ENCODE measurements at regions not wholly inside any gene's neighbourhood (a gene's known extent, or its start where the extent isn't known, plus 50 kb on each side); places are given as distances from the start of the nearest gene placed in this dataset.

DNA sequence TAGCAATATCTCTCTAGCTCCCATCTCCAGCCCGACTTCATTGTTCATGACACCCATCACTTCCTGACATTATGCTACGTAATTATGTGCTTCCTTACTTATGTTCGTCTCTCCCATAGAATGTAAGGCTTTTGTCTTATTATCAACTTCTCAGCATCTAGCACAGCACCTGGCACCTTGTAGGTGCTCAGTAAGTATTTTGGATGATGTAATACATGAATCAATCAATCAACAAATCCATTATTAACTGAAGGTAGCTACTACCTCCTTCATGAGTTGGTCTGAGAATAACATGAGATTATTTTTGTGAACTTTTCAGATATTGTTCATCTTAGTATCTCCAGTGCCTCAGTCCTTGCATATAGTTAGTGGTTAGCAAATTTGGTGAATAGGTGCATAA is 109.3 kb downstream of the EN1 start:
- DNase-seq = no peak

DNA sequence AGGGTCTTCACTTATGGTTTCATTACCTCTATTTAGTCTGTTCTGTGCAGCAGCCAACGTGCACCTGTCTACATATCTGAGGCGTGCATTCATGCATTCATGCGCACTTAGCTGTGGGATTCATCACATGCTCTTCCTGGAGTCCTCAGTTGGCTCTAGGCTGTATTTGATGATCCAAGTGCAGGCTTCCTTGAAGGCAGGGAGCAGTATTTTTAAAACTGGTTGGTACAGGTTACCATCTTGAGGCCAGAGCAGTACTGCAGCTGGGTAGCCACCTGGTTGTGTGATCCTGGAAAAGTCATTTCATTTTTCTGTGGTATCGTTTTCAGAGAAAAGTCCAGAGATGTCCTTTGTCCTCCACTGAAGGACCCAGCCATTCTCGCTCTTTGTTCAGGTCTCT is 109.8 kb downstream of the EN1 start:
- no peak for DNase-seq

DNA sequence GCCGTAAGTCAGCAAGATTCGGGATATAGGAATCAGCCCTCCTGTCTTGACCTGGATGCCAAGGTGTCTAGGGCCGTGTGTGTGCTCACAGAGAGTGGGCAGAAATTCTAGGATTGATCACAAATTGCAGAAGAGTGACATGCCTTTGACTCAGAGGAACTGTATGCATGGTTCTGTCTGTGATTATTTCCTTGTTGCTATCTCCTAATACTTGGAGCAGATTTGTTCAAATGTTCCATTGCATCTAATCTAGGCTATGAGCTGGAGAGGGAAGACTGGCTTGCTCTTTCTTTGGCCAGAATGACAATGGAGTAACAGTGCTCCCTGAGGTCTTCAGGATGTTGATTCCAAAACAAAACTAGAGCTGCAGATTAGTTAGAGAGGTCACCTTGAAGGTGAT is 115.0 kb downstream of the EN1 start:
- no peak for DNase-seq

DNA sequence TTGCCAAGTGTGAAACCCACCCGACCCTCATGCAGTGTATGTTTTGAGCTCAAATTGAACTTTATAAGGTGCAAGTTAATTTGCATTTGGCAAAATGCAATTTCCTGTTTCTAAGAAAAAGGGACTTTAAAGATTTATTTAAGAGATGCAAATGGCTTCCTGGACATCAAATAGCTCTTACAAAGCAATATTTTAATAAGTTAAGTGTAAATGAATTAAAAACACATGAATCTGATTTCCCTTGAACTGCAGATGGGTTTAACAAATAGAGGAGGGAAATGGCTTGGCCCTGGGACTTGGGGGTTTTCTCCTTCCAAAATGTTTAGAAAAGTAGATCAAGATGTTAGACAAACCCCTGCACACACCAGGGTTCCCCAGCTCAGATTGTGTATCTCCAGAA is 116.0 kb downstream of the EN1 start:
- no peak for DNase-seq

DNA sequence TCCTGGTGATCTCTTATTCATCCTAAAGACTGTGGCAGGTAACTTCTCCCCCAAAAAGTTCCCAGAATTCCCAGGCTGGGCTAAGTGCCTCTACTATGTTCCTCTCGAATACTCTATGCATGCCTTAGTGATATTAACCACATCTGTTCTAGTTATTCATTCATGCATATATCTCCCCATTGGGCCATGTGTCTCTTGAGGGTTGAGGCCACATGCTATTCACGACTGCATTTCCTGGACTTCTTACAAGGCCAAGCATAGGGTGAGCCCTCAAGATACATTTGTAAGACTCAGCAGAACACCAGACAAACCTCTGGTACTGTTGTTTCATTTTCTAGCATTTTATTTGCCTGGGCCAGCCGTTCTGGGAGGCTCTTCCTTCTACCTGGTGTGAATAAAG is 117.0 kb downstream of the EN1 start:
- no peak for DNase-seq

DNA sequence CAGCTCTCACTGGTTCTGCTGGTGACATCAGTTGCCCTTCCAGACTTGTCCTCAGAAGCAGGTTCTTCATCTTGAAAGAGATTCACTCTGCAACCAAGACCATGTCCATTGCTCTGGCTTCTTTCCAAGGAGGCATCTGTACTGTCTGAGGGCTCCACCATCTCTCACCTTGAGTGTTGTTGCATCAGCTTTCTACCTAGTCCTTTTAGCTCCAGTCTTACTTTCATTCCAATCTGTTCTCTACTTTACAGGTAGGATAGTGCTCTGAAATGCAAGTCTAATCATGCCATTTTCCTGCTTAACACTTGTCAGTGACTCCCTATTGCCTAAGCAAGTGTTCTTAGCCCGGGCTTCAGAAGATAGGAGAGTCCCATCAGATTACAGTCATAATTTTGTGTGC is 117.7 kb downstream of the EN1 start:
- DNase-seq = no peak

DNA sequence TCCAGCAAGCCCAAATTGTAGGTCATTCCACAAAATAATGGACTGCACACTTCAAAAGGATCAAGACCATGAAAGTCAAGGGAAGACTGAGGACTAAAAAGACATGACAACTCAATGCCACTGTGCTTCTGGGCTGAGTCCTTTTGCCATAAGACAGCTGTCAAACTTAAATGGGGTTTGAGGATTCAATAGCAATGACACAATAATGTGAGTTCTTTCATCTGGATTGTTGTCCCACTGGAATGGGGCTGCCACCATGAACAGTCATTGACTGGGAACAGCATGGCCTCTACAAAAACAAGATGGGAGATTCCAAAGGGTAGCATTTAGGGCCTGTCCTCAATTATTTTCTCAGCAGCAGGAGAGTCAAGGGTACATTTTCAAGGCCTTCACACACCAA is 118.5 kb downstream of the EN1 start:
- no peak for DNase-seq

DNA sequence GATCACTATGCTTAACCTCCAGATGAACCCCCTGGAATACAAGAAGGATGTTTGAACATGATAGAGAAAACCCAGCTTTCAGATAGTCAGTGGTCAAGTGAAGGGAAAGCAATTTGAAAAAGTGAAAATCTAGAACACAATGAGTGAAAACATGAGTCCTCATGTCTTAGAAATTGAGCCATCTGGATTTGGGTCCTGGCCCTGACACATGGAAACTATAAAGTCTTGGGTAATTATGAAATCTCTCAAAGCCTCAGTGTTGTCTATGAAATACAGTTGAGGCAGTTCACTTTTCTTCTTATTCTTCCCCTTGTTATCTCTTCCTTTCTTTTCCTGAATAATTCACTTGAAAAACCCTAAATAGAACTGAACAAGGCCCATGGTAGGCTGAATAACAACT is 120.6 kb downstream of the EN1 start:
- no peak for DNase-seq

DNA sequence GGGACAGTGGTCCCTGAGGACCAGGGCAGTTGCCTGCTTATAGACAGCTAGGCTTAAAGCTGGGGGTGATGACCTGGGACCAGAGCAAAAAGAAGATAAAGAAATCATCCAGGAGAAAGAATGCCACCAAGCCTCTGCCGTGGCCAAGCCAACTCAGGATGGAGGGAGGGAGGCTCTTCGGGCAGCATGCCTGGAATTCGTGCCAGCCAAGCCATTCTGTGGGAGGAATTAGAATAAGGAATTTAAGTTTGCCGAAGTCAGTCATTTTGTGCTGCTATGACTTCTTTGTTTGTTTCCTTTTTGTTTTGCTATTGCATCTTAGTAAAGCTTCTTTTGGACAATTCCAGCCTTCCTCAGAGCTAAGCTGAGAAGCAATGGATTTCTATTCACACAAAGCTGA is 124.1 kb downstream of the EN1 start:
- DNase-seq = no peak

DNA sequence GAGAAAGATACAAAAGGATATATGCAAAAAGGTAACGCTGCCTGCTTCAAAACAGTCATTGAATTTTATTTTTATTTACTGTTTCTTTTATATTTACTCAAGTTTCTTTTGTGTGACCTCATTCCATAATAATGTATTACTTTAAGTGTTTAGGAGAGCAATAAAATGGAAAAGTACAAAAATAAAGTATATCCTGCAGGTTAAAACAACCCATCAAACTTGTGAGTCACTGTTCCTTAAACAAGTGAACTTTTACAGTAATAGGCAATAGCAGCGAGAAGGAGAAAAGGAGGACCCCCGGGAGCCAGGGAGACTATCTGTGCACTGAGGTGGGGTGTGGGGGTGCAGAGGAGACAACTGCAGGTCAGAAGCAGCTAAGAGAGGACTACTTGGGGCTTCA is 124.5 kb downstream of the EN1 start:
- DNase-seq = no peak

DNA sequence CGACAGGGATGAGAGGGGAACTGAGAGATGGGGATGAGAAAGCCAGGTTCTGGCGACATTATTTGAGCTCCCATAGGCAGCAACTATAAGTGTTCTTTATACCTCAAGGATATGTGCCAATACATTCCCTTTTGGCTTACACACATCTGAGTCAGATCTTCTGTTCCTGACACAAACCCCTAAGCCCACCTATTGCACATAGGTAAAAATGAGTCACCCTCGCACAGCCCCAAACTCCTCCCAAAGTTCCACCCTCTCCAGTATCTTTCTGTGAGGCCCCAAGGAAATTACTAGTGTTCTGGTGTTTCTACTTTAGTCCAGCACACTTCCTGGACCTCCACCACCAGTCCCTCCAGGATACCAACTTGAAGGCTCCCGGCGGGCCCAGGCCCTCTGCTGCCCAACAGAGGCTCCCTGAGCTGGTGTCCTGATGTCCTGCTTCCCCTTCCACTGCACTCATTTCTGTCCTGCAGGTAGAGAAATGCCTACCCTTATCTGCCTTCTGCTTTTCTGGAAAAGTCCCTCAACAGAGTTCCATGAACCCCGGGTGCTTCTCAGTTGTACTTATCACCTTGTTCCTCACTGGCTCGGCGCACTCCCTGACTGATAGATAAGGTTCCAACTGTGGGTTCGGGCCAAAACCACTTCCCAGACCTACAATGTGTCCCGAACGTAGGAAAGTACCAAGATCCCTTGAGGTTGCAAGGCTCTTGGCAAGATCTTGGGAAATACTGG is 125.5 kb downstream of the EN1 start:
- DNase-seq = no peak

DNA sequence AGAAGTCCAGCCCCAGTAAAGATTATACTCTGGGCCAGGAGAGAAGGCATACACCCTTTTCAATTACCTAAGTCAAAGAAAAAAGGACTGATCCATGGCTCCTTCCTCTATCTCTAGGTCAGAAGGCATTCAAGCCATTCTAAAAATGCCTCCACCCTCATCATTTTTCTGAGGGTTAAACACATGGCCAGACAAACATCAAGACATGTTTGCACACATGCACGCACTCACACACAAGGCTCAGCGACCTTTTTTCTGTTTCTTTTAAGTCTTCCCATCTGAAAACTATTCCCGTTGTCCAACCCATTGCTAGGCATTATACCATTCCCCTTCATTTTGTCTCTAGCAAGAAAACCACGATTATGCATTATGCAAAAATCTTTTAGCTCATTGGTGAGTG is 126.6 kb downstream of the EN1 start:
- DNase-seq = no peak

DNA sequence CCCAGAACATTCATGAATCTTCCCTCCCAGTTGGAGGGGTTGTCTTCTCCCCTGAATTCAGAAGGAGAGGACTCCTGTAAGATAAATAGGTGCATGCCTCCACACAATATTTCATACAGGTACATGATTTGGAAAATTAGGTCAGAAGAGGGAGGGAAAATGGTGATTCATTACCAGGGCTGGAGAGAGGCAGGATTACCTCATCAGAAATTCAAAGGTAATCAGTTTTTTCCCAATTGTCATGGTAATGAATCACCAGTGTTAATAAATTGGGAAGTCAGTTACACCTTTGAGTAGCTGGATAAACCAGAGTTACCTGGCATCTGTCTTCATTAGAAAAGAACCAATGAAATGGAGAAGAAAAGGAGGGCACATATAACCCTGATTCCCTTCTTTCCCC is 128.5 kb downstream of the EN1 start:
- no peak for DNase-seq

DNA sequence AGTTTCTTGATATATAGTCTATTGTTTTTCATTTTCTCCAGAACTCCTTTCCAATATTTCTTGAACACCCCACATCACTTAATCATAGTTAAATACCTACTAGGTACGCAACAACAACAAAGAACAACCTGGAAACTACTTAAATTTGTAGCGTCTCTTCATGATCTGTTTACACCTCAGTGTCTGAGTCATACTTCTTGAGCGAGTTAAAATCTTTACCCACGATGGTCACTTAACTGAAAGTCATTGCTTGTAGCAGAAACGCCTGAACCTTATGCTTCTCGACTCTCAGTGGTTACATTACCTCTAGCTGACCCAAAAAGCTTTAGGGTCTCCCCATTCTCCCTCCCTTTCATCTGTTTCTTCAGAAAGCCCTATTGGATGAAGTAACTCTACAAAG is 131.3 kb downstream of the EN1 start:
- DNase-seq = no peak

DNA sequence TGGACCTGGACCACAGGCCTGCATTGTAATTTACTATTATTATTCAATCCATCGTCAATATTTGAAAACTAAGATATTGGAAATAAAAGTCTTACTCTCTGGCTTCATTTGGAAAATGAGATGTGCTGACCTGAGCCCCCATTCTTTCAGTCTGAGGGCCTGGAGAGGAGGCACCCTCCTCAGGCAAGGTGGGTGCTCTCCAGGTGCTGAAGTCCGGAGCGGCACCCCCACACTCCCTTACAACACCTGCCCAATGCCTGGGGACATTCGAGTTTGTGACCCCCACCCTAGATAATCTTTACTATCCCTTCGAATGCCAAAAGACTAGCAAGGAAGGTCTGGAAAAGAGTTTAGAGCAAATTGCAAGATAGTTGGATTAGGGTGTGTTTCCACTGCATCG is 133.3 kb downstream of the EN1 start:
- no peak for DNase-seq

DNA sequence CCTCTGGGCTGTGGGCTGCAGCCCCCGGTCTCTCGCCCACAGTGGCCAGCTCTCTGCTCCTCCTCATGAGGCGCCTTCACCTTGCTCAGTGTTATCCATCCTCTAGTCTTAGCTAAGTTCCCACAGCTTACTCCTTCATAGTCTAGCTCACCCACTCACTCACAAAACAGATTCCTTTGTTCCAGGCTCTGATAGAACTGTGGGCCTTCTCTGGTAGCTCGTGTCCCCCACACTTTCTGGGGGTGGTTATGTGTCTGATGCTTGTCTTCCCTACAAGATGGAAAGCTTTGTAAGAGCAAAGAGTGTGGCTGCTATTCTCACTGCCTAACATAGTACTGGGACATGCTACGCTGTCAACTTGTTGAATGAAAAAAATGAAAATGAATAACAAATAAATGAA is 135.8 kb downstream of the EN1 start:
- DNase-seq = no peak

DNA sequence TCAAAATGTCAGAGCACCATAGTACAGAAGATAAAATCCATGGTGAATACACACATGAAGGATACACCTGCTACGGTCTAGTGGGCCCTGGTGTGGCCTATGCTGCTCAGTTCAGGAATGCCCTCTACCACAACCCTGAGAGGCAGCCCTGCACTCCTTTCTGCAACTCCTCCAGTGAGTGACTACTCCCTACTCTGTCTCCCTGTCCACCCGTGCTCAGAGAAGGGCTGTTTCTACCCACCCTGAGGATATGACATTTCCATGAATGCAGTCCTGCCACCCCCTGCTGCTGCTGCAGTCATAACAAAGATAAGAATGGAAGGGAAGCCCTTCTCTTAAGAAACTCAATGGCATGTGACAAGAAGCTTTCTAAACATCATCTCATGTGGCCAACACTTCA is 137.0 kb downstream of the EN1 start:
- DNase-seq = no peak

DNA sequence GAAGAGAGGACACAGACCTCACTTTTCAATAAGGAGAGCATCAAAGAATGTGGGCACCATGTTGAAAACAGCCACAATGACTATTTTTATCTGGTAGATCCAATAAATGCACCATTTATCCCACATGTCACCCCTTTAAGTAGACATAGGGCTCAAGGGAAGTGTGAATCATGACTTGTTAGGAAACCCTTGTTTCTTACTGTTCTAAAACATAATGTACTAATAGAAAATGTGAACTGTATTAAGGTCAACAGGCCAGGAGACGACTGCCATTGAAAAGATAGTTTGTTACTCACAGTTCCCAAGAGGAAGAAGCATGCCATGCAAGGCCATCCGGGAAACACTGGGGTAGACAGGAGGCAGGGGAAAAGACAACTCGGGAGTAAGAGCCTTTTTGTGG is 137.7 kb downstream of the EN1 start:
- no peak for DNase-seq

DNA sequence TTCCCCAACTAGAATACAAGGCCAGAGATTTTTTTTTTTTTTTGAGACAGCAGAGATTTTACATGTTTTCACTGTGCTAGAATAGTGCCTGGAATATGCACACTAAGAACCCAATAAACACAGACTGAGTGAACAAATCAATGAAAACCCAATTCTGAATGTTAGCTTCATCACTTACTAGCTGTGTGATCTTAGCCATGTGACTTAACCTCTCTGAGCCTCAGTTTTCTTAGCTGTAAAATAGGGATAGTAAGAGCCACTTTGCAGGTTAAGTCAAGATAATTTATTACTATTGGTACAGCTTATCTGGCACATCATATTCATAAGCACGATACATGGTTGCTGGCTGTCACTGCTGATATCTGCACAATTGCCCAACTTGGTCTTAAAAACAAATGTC is 140.6 kb downstream of the EN1 start:
- no peak for DNase-seq

DNA sequence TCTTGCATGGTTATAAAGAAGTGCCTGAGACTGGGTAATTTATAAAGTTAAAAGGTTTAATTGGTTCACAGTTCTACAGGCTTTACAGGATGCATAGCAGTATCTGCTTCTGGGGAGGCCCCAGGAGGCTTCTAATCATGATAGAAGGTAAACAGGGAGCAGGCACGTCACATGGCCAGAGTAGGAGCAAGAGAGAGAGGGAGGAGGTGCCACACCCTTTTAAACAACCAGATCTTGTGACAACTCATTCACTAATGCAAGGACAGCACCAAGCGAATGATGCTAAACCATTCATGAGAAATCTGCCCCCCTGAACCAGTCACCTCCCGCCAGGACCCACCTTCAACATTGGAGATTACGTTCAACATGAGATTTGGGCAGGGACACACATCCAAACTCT is 141.1 kb downstream of the EN1 start:
- DNase-seq = no peak

DNA sequence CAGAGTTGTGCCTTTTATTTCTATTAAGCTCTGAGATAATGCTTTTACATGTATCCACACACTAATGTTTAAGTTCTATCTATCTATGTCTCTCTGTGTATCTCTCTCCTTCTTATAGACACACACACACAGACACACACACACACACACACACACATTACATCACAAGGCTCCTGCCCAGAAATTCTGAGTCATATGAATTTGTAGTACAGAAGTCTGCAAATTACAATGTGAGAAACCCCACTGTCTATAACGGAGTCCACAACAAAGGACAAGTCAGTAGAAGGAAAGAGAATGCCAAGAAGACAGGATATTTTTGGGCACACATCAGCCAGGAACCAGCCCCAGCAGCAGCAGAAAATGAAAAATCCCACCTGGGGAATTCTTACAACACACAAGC is 142.4 kb downstream of the EN1 start:
- no peak for DNase-seq

DNA sequence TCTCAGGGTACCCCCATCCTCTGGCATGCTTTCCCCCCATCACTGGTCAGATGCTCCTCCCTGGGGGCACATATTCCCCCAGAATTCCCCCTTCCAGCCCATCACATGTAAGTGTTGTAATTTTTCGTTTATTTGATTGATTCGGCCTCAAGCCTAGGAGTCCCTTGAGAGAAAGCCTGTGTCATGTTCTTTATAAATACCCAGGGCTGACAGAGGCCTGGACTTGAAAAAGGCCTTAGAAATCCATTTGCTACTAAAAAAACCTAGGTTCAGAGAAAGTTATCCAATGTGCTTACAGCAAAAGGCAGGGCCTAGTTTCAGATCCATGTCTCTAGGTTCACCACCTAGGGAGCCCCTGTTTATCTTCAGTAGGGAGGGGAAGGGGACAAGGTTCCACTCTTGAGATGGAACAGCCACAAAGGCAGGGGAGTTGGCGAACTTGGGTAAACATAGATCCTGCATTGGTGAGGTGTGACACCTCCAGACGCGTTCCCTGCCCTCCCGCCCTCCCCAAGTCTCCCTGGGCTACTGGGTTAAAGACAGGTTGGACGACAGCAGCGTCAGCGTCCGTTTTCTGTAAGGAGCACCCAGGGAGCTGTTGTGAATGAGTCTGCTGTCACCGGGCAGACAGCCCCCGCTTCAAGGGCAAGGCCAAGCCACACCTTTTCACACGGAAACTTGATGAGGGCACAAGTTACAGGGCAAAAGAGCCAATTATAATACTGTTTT is 147.8 kb downstream of the EN1 start:
- DNase-seq = no peak

DNA sequence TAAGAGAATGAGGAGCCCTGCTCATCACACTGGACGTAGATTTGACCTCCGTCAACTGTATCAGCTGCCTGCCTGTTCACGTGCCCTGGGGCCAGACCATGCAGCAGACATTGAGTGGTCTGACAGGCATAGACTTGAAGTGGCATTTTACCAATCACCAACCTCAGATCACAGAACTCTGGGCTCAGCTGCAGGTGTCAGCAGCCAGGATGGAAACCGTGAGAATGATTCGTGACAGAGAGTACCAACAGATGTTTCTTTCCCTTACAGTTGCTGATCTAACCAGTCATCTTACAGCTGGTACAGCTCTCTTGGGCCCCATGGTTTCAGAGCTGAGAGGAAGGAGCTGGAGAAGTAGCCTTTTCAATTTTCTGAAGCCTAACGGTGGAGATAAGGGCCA is 148.9 kb downstream of the EN1 start:
- DNase-seq = no peak

DNA sequence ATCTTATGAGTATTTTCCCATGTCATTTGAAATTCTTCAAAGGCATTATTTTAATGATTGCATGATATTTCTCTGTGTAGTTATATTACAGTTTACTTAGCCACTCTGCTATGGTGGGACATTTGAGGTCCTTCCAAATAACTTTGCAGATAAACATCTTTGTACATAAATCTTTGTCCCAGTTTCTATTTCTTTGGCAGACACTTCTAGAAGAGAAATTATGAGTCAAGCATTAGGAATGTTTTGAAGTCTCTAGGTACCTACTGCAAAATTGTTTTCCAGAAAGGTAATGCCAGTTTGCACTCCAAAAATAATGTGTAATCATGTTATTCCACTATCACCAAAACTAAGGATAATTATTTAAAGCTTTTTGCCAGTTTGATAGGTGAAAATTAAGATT is 149.7 kb downstream of the EN1 start:
- DNase-seq = no peak
